Keratinocyte (primary cell): ENCODE measurements at regions not wholly inside any gene's neighbourhood (a gene's known extent, or its start where the extent isn't known, plus 50 kb on each side); places are given as distances from the start of the nearest gene placed in this dataset.
A peak's percentile ranks its signal among the peaks of the same experiment; 100 is the strongest.

Experiments used
- DNase-seq: peaks from one replicate; pipeline ENCODE4 v3.0.0-alpha.2; 2011; ENCODE audit warnings: low read depth, missing footprints, low spot score
- FAIRE-seq: peaks from 2 replicates; lab custom pipeline; 2011; peaks lifted over from hg19 to GRCh38; lab: Jason Lieb, UNC
- H2AFZ ChIP-seq: 2 replicates; pipeline ENCODE4 v1.6.0; 2012; ENCODE audit warnings: low read length, control low read depth, inconsistent platforms; ENCODE audit not compliant: control insufficient read depth
- H3K27ac ChIP-seq: 2 replicates; pipeline ENCODE4 v1.5.1; 2011; ENCODE audit warnings: low read length; ENCODE audit not compliant: control insufficient read depth, insufficient read depth
- H3K27me3 ChIP-seq: 3 replicates; pipeline ENCODE4 v1.6.0; 2011; ENCODE audit warnings: low read length; ENCODE audit not compliant: control insufficient read depth, insufficient read depth; ENCODE audit errors: extremely low read depth
- H3K36me3 ChIP-seq, 2 experiments: 2 replicates in 1 of 2; 3 replicates in 1 of 2; pipeline ENCODE4 v1.5.1; 2011; ENCODE audit warnings: low read length in 2 of 2, mild to moderate bottlenecking in 1 of 2; ENCODE audit not compliant: control insufficient read depth in 2 of 2, insufficient read depth in 2 of 2; ENCODE audit errors: extremely low read depth in 1 of 2
- H3K4me1 ChIP-seq: 3 replicates; pipeline ENCODE4 v1.5.1; 2011; ENCODE audit warnings: low read length; ENCODE audit not compliant: control insufficient read depth, insufficient read depth; ENCODE audit errors: extremely low read depth
- H3K4me2 ChIP-seq: 3 replicates; pipeline ENCODE4 v1.6.0; 2011; ENCODE audit warnings: low read depth, low read length; ENCODE audit not compliant: control insufficient read depth, insufficient read depth; ENCODE audit errors: extremely low read depth
- H3K4me3 ChIP-seq, 3 experiments: fragments of 200-600 bp in 1 of 3; sonication (generic) in 1 of 3; 2 replicates in 2 of 3; 3 replicates in 1 of 3; pipeline ENCODE4 v1.5.1; 2011 to 2016; ENCODE audit warnings: low read length in 3 of 3, mild to moderate bottlenecking in 3 of 3, control low read depth in 2 of 3, inconsistent platforms in 1 of 3, low read depth in 1 of 3, mixed read lengths in 1 of 3, mixed run types in 1 of 3, moderate library complexity in 1 of 3; ENCODE audit not compliant: control insufficient read depth in 2 of 3, insufficient read depth in 2 of 3; ENCODE audit errors: extremely low read depth in 1 of 3
- H3K79me2 ChIP-seq: 2 replicates; pipeline ENCODE4 v1.6.0; 2012; ENCODE audit warnings: low read length; ENCODE audit not compliant: control insufficient read depth, insufficient read depth
- H3K9ac ChIP-seq: 3 replicates; pipeline ENCODE4 v1.6.0; 2011; ENCODE audit warnings: low read length; ENCODE audit not compliant: control insufficient read depth, insufficient read depth; ENCODE audit errors: extremely low read depth
- H3K9me1 ChIP-seq: 3 replicates; pipeline ENCODE4 v1.6.0; 2011; ENCODE audit warnings: low read length; ENCODE audit not compliant: control insufficient read depth, insufficient read depth; ENCODE audit errors: extremely low read depth
- H3K9me3 ChIP-seq: 2 replicates; pipeline ENCODE4 v1.5.1; 2012; ENCODE audit warnings: low read depth, low read length; ENCODE audit not compliant: control insufficient read depth
- H4K20me1 ChIP-seq: 3 replicates; pipeline ENCODE4 v1.6.0; 2011; ENCODE audit warnings: low read length; ENCODE audit not compliant: control insufficient read depth, insufficient read depth; ENCODE audit errors: extremely low read depth
- EZH2 ChIP-seq: IDR thresholded peaks from one replicate; pipeline ENCODE4 v1.6.1; 2012; ENCODE audit warnings: inconsistent platforms, mild to moderate bottlenecking, low read length, moderate library complexity
- dilution Hi-C: fragments of 300-500 bp; cut with MboI; formaldehyde crosslinking; loops from one replicate; pipeline ENCODE4 v1.7.0; 2020; ENCODE audit warnings: low sequenced_read_pairs; ENCODE audit not compliant: extremely low pct_ligation_motif_present
- TF ChIP-seq, protein P1 (sequence below), 3 experiments: IDR thresholded peaks in 1 of 3; conservative IDR thresholded peaks in 1 of 3; optimal IDR thresholded peaks in 1 of 3; 2 replicates in 2 of 3; 3 replicates in 1 of 3; pipeline versions ENCODE3 to v1.5.1; 2011; ENCODE audit warnings: low read length in 3 of 3, mild to moderate bottlenecking in 3 of 3, moderate library complexity in 2 of 3, control low read depth in 1 of 3, inconsistent platforms in 1 of 3; ENCODE audit not compliant: insufficient read depth in 2 of 3; ENCODE audit errors: extremely low read depth in 1 of 3

DNA sequence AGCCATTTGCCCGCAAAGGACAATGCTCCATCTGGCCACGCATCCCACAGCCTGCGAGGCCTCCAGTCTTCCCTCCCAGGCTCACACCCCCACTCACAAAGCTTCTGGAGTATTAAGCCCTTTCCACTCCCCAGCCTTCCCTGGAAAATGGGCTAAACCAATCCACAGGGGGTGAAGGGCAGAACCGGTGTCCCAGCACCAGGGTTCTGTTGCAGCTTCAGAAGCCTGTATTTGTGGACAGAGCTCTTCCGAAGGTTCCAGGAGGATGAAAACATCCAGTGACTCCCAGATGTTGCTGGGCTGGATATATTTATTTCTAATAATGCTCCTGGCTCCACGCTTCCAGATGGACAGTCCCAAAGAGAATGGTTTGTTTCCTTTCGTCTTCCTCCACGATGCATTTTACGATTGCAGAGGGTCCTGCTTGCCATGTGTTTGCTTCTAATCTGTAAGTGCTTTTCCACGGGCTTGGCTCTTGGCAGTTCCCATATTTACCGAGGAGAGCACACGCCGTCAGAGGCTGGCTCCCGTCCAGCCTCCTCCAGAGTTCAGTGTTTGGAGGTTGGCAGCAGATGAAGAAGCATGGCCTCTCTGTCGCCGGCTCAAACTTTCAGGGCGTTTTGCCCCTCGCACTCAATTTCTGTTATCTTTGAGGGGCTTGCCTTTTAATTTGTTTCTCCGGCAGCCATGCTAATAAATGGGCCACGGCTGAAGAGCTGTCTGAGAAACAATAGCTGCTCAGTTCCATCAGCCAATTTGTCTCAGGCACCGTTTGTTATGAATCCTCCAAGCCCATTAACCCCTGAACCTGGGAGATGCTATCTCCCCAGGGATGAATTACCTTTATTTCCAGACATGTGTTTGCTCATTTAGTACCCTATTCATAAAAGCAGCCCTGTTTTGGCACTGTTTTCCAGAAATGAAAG lies 367.9 kb upstream of the PROK2 start:
- peak overlapping the region; percentile 15 for H3K4me2 ChIP-seq
- no peaks in the 10 kb centered on the region for H3K36me3 ChIP-seq
- no peak for FAIRE-seq
- H3K79me2 ChIP-seq, result no peaks in the 10 kb centered on the region
- no peaks in the 10 kb centered on the region for H3K4me1 ChIP-seq
- no peaks in the 10 kb centered on the region for H3K9me1 ChIP-seq
- H3K27ac ChIP-seq, result no peak overlapping the region
- H2AFZ ChIP-seq, result no peak overlapping the region
- TF ChIP-seq EZH2, result no peak
- TF ChIP-seq, protein P1, sequence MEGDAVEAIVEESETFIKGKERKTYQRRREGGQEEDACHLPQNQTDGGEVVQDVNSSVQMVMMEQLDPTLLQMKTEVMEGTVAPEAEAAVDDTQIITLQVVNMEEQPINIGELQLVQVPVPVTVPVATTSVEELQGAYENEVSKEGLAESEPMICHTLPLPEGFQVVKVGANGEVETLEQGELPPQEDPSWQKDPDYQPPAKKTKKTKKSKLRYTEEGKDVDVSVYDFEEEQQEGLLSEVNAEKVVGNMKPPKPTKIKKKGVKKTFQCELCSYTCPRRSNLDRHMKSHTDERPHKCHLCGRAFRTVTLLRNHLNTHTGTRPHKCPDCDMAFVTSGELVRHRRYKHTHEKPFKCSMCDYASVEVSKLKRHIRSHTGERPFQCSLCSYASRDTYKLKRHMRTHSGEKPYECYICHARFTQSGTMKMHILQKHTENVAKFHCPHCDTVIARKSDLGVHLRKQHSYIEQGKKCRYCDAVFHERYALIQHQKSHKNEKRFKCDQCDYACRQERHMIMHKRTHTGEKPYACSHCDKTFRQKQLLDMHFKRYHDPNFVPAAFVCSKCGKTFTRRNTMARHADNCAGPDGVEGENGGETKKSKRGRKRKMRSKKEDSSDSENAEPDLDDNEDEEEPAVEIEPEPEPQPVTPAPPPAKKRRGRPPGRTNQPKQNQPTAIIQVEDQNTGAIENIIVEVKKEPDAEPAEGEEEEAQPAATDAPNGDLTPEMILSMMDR (optimal IDR thresholded peaks at IDR 0.05 in 1 of 3, IDR thresholded peaks at IDR 0.05 in 1 of 3, conservative IDR thresholded peaks at IDR 0.05 in 1 of 3; ENCODE audit: extremely low read depth in 1 of 3, insufficient read depth in 2 of 3, low read length in 3 of 3), result no peak
- no peak overlapping the region for H3K9ac ChIP-seq
- peaks cover 2% of the 10 kb centered on the region for H3K9me3 ChIP-seq
- H3K27me3 ChIP-seq, result peaks cover 5% of the 10 kb centered on the region
- DNase-seq, result no peak
- no peak overlapping the region for H3K4me3 ChIP-seq
- dilution Hi-C loops, result no loop called here
- H4K20me1 ChIP-seq, result no peaks in the 10 kb centered on the region

DNA sequence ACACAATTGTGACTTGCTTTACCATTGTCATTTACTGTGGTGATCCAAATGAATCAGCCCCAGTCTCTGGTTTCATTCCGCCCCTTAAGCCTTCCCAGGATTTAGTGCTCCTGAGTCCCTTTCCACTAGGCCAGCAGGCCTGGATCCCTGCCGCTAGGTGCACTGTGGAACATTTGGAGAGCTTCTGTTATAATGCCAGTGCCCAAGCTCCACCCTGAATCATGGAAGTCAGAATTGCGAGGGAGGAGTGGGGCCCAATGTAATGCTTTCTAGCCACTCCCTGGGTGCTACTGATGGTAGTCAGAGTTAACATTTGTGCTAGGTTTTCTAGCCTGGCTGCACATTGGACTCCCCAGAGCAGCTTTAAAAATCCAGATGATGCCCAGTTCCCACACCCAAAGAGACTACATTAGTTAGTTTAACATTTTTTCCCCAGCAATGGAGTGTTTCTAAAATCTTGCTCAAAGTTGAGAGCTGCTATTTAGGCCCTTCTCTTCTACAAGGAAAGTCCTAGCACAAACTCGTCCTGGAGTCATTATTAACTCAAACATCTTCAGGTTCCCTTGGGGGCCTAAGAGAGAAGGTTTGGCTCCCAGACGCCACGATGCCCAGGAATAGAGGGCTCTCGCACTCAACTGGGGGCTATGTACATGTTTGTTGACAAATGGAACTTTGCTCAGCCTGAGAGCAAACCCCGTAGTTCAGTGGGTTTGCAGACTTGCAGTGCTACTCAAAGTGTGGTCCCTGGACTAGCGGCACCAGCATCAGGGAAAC lies 366.7 kb upstream of the PROK2 start:
- Histone ChIP-seq H4K20me1 (no peaks in the 10 kb centered on the region), H3K27me3 (peaks cover 4% of the 10 kb centered on the region), H3K27ac (no peak overlapping the region), H2AFZ (no peak overlapping the region), H3K9me3 (peaks cover 2% of the 10 kb centered on the region), H3K36me3 (no peaks in the 10 kb centered on the region), H3K4me3 (no peak overlapping the region), H3K4me1 (no peaks in the 10 kb centered on the region), H3K9me1 (no peaks in the 10 kb centered on the region), H3K4me2 (no peak overlapping the region), H3K9ac (no peak overlapping the region), H3K79me2 (no peaks in the 10 kb centered on the region)
- DNase-seq (no peak), FAIRE-seq (no peak)
- dilution Hi-C loops, result no loop called here
- TF ChIP-seq, protein P1 (optimal IDR thresholded peaks at IDR 0.05 in 1 of 3, IDR thresholded peaks at IDR 0.05 in 1 of 3, conservative IDR thresholded peaks at IDR 0.05 in 1 of 3; ENCODE audit: extremely low read depth in 1 of 3, insufficient read depth in 2 of 3, low read length in 3 of 3), result no peak
- no peak for TF ChIP-seq EZH2
